Neural progenitor cell (in vitro differentiated cells): ENCODE measurements at regions not wholly inside any gene's neighbourhood (a gene's known extent, or its start where the extent isn't known, plus 50 kb on each side); places are given as distances from the start of the nearest gene placed in this dataset.

Experiments used
- DNase-seq: peaks from one replicate; pipeline ENCODE4 v3.0.0-alpha.2; 2016; ENCODE audit warnings: low spot score
- H2AFZ ChIP-seq: fragments of 200-600 bp; sonication (generic); replicated peaks from 2 replicates; pipeline ENCODE4 v1.6.1; 2016; ENCODE audit warnings: antibody characterized with exemption
- H3F3A ChIP-seq: fragments of 200-600 bp; sonication (generic); 2 replicates; pipeline ENCODE4 v1.6.1; 2016; ENCODE audit warnings: antibody characterized with exemption, low read depth
- H3K27ac ChIP-seq: fragments of 200-600 bp; sonication (generic); 2 replicates; pipeline ENCODE4 v1.5.1; 2016; ENCODE audit warnings: mild to moderate bottlenecking
- H3K27me3 ChIP-seq: fragments of 200-600 bp; sonication (generic); 2 replicates; pipeline ENCODE4 v1.6.1; 2016; ENCODE audit warnings: mild to moderate bottlenecking, moderate library complexity
- H3K36me3 ChIP-seq: fragments of 200-600 bp; sonication (generic); 2 replicates; pipeline ENCODE4 v1.5.1; 2016
- H3K4me1 ChIP-seq: fragments of 200-600 bp; sonication (generic); 2 replicates; pipeline ENCODE4 v1.6.1; 2016; ENCODE audit warnings: mixed run types
- H3K4me2 ChIP-seq: fragments of 200-600 bp; sonication (generic); 2 replicates; pipeline ENCODE4 v1.6.1; 2016
- H3K4me3 ChIP-seq: fragments of 200-600 bp; sonication (generic); 2 replicates; pipeline ENCODE4 v1.5.1; 2016
- H3K79me2 ChIP-seq: fragments of 200-600 bp; sonication (generic); 2 replicates; pipeline ENCODE4 v1.6.1; 2016; ENCODE audit warnings: low read depth
- H3K9ac ChIP-seq: fragments of 200-600 bp; sonication (generic); 2 replicates; pipeline ENCODE4 v1.6.1; 2016
- H3K9me3 ChIP-seq: fragments of 200-600 bp; sonication (generic); 2 replicates; pipeline ENCODE4 v1.5.1; 2016; ENCODE audit warnings: low read depth
- H4K20me1 ChIP-seq: fragments of 200-600 bp; sonication (generic); 2 replicates; pipeline ENCODE4 v1.6.1; 2016; ENCODE audit warnings: low read depth
- H3K27ac Mint-ChIP-seq: 3 replicates; pipeline ENCODE4 v1.8.0; 2021; ENCODE audit warnings: mixed read lengths
- H3K27me3 Mint-ChIP-seq: 2 replicates; pipeline ENCODE4 v1.8.0; 2022; ENCODE audit warnings: low read depth, mild to moderate bottlenecking, inconsistent platforms, moderate library complexity, mixed read lengths; ENCODE audit not compliant: insufficient read depth
- H3K36me3 Mint-ChIP-seq: 3 replicates; pipeline ENCODE4 v1.8.0; 2021; ENCODE audit warnings: mixed read lengths
- H3K4me1 Mint-ChIP-seq: 3 replicates; pipeline ENCODE4 v1.8.0; 2021; ENCODE audit warnings: mixed read lengths
- H3K4me3 Mint-ChIP-seq: 3 replicates; pipeline ENCODE4 v1.8.0; 2021; ENCODE audit warnings: mild to moderate bottlenecking, moderate library complexity, mixed read lengths
- H3K9me3 Mint-ChIP-seq: 3 replicates; pipeline ENCODE4 v1.8.0; 2020; ENCODE audit warnings: mixed read lengths
- EZH2 ChIP-seq: fragments of 200-600 bp; sonication (generic); IDR thresholded peaks from 2 replicates; pipeline ENCODE4 v1.6.1; 2017; ENCODE audit warnings: antibody characterized with exemption, mild to moderate bottlenecking, moderate library complexity
- EZH2phosphoT487 ChIP-seq: fragments of 200-600 bp; sonication (generic); IDR thresholded peaks from 2 replicates; pipeline ENCODE4 v1.6.1; 2017; ENCODE audit warnings: antibody characterized with exemption
- TF ChIP-seq, protein P1 (sequence below): fragments of 200-600 bp; sonication (generic); IDR thresholded peaks from 2 replicates; pipeline ENCODE4 v1.5.1; 2017; ENCODE audit warnings: antibody characterized with exemption, mild to moderate bottlenecking

DNA sequence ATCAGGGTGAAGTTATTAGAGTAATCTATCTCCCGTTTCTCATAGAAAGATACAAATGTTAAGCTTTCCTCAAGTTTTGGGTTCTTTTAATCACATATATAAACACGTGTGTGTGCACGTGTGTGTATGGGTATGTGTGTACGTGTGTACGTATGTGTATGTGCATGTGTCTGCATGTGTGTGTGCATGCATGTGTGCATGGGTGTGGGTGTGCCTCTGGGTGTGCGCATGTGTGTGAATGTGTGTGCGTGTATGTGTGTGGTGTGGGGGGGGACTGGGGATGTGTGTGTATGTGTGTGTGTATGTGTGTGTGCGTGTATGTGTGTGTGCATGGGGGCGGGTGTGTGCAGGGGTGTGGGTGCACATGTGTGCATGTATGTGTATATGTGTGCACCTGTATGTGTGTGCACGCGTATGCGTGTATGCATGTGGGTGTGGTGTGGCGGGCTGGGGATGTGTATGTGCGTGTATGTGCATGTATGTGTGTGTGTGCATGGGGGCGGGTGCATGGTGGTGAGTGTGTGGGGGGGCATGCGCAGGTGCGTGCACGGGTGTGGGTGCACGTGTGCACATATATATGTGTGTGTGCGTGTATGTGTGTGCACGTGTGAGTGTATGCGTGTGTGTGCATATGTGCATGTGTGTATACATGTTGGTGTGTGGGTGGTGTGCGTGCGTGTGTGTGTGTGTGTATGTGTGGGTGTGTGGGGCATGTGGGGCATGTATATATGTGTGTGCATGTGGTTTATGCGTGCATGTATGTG is 304.0 kb downstream of the MBD2 start:
- Mint-ChIP-seq H3K9me3 (peaks cover 4% of the 10 kb centered on the region), H3K27me3 (peaks cover 6% of the 10 kb centered on the region), H3K4me3 (no peak overlapping the region), H3K4me1 (no peaks in the 10 kb centered on the region), H3K27ac (peak overlapping the region; percentile 38), H3K36me3 (peaks cover 2% of the 10 kb centered on the region)
- no peak for TF ChIP-seq EZH2phosphoT487
- TF ChIP-seq, protein P1, sequence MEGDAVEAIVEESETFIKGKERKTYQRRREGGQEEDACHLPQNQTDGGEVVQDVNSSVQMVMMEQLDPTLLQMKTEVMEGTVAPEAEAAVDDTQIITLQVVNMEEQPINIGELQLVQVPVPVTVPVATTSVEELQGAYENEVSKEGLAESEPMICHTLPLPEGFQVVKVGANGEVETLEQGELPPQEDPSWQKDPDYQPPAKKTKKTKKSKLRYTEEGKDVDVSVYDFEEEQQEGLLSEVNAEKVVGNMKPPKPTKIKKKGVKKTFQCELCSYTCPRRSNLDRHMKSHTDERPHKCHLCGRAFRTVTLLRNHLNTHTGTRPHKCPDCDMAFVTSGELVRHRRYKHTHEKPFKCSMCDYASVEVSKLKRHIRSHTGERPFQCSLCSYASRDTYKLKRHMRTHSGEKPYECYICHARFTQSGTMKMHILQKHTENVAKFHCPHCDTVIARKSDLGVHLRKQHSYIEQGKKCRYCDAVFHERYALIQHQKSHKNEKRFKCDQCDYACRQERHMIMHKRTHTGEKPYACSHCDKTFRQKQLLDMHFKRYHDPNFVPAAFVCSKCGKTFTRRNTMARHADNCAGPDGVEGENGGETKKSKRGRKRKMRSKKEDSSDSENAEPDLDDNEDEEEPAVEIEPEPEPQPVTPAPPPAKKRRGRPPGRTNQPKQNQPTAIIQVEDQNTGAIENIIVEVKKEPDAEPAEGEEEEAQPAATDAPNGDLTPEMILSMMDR: no peak
- TF ChIP-seq EZH2: no peak
- H3K27ac ChIP-seq: no peak overlapping the region
- H3K36me3 ChIP-seq: no peaks in the 10 kb centered on the region
- H3F3A ChIP-seq: no peaks in the 10 kb centered on the region
- DNase-seq: no peak
- no peaks in the 10 kb centered on the region for H3K4me1 ChIP-seq
- no peak overlapping the region for H3K4me2 ChIP-seq
- H4K20me1 ChIP-seq: no peaks in the 10 kb centered on the region
- H3K79me2 ChIP-seq: no peaks in the 10 kb centered on the region
- no peak overlapping the region for H3K4me3 ChIP-seq
- H2AFZ ChIP-seq: no peak overlapping the region
- H3K27me3 ChIP-seq: no peaks in the 10 kb centered on the region
- H3K9ac ChIP-seq: no peak overlapping the region
- H3K9me3 ChIP-seq: no peaks in the 10 kb centered on the region

DNA sequence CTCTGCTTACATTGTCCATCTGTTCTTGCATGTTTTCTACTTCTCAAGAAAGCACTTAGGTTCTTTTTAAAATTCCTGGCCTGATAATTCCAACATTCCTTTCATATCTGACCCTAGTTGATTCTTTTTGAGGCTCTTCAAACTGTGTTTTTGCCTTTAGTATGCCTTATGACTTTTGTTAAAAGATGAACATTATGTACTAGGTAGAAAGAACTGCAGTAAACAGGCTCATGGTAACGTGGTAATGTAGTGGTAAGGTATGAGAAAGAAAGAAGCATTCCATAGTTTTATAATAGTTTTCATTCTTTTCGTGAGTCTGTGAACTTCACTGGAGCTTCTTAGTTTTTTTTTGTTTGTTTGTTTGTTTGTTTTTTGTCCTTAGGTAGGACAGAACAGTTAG is 306.4 kb downstream of the MBD2 start:
- H3K4me1 ChIP-seq: no peaks in the 10 kb centered on the region
- Mint-ChIP-seq H3K27ac (no peak overlapping the region), H3K27me3 (peaks cover 6% of the 10 kb centered on the region), H3K4me3 (no peak overlapping the region), H3K36me3 (peaks cover 2% of the 10 kb centered on the region), H3K9me3 (peaks cover 4% of the 10 kb centered on the region), H3K4me1 (no peaks in the 10 kb centered on the region)
- H3K27me3 ChIP-seq: no peaks in the 10 kb centered on the region
- no peaks in the 10 kb centered on the region for H3F3A ChIP-seq
- H2AFZ ChIP-seq: no peak overlapping the region
- no peak overlapping the region for H3K4me3 ChIP-seq
- H3K4me2 ChIP-seq: no peak overlapping the region
- no peaks in the 10 kb centered on the region for H3K36me3 ChIP-seq
- no peak for TF ChIP-seq EZH2phosphoT487
- TF ChIP-seq, protein P1: no peak
- no peak for TF ChIP-seq EZH2
- H4K20me1 ChIP-seq: no peaks in the 10 kb centered on the region
- no peaks in the 10 kb centered on the region for H3K79me2 ChIP-seq
- DNase-seq: no peak
- H3K9me3 ChIP-seq: no peaks in the 10 kb centered on the region
- H3K27ac ChIP-seq: no peak overlapping the region
- no peak overlapping the region for H3K9ac ChIP-seq

DNA sequence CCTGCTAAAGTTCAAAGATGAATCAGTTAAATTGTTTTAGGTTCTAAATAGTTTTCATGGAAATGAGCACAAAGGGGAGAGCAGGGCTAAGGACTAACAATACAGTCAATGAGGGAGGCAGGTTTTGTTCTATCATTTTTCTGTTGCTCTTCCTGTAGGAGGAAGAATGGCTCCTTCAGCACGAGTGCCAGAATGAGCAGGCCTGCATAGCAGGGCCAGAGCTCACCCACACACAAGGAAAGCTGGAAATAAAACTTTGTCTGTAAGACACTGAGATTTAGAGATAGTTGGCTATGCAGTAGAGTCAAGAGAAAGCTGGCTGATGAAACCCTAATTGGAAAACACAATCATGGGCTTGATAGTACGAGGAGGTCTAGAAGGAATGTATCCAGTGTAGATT is 313.3 kb downstream of the MBD2 start:
- no peak overlapping the region for H3K27ac Mint-ChIP-seq
- Histone ChIP-seq H2AFZ (peak overlapping the region; percentile 76), H3K79me2 (no peaks in the 10 kb centered on the region), H3K9me3 (no peaks in the 10 kb centered on the region), H3K9ac (no peak overlapping the region), H3K27ac (no peak overlapping the region), H3K4me2 (no peak overlapping the region), H3K36me3 (no peaks in the 10 kb centered on the region), H3F3A (no peaks in the 10 kb centered on the region), H3K4me1 (peaks cover 8% of the 10 kb centered on the region), H4K20me1 (no peaks in the 10 kb centered on the region), H3K4me3 (no peak overlapping the region), H3K27me3 (no peaks in the 10 kb centered on the region)
- peaks cover 3% of the 10 kb centered on the region for H3K4me1 Mint-ChIP-seq
- peaks cover 4% of the 10 kb centered on the region for H3K9me3 Mint-ChIP-seq
- TF ChIP-seq EZH2phosphoT487: no peak
- TF ChIP-seq, protein P1: no peak
- no peak for TF ChIP-seq EZH2
- no peak for DNase-seq
- no peaks in the 10 kb centered on the region for H3K36me3 Mint-ChIP-seq
- H3K27me3 Mint-ChIP-seq: no peaks in the 10 kb centered on the region
- H3K4me3 Mint-ChIP-seq: no peak overlapping the region
